Mesenchymal stem cell (in vitro differentiated cells and primary cell): ENCODE measurements at regions not wholly inside any gene's neighbourhood (a gene's known extent, or its start where the extent isn't known, plus 50 kb on each side); places are given as distances from the start of the nearest gene placed in this dataset.

ENCODE experiments used
- DNase-seq: peaks from one replicate; pipeline ENCODE4 v3.0.0-alpha.2; 2013
- H2AFZ ChIP-seq: one replicate; pipeline ENCODE4 v1.6.1; 2013; ENCODE audit warnings: low read depth, mild to moderate bottlenecking, control low read depth, inconsistent platforms, low read length, moderate library complexity
- H2AK5ac ChIP-seq: 2 replicates; pipeline ENCODE4 v1.6.1; 2013; ENCODE audit warnings: low read length, moderate library complexity, mild to moderate bottlenecking, inconsistent platforms; ENCODE audit not compliant: severe bottlenecking
- H2BK120ac ChIP-seq: one replicate; pipeline ENCODE4 v1.6.1; 2013; ENCODE audit warnings: low read depth, mild to moderate bottlenecking, inconsistent platforms, low read length, moderate library complexity
- H2BK12ac ChIP-seq, 2 experiments: one replicate each; pipeline ENCODE4 v1.6.1; 2013; ENCODE audit warnings: inconsistent platforms in 2 of 2, low read length in 2 of 2, mild to moderate bottlenecking in 2 of 2, moderate library complexity in 2 of 2, control low read depth in 1 of 2
- H2BK15ac ChIP-seq: one replicate; pipeline ENCODE4 v1.6.1; 2013; ENCODE audit warnings: mild to moderate bottlenecking, low read depth, inconsistent platforms; ENCODE audit not compliant: poor library complexity, severe bottlenecking
- H2BK5ac ChIP-seq: 2 replicates; pipeline ENCODE4 v1.6.1; 2013; ENCODE audit warnings: low read depth, mild to moderate bottlenecking, low read length, control low read depth, inconsistent platforms; ENCODE audit not compliant: poor library complexity, severe bottlenecking
- H3K14ac ChIP-seq, 2 experiments: one replicate each; pipeline ENCODE4 v1.6.1; 2013; ENCODE audit warnings: inconsistent platforms in 2 of 2, low read length in 2 of 2, control low read depth in 1 of 2, mild to moderate bottlenecking in 1 of 2, moderate library complexity in 1 of 2
- H3K18ac ChIP-seq, 2 experiments: one replicate each; pipeline ENCODE4 v1.6.1; 2013; ENCODE audit warnings: inconsistent platforms in 2 of 2, low read length in 2 of 2, control low read depth in 1 of 2, low read depth in 1 of 2, mild to moderate bottlenecking in 1 of 2
- H3K23ac ChIP-seq, 2 experiments: one replicate each; pipeline ENCODE4 v1.6.1; 2013; ENCODE audit warnings: inconsistent platforms in 2 of 2, low read length in 2 of 2, mild to moderate bottlenecking in 2 of 2, moderate library complexity in 2 of 2, control low read depth in 1 of 2
- H3K27ac ChIP-seq: 2 replicates; pipeline ENCODE4 v1.5.1; 2013; ENCODE audit warnings: mild to moderate bottlenecking, moderate library complexity, low read length, control low read depth, inconsistent platforms; ENCODE audit not compliant: poor library complexity, severe bottlenecking
- H3K27me3 ChIP-seq, 2 experiments: 2 replicates each; pipeline versions ENCODE4 v1.6.1 to v1.7.0; 2013; ENCODE audit warnings: low read length in 2 of 2, mild to moderate bottlenecking in 2 of 2, moderate library complexity in 2 of 2, control low read depth in 1 of 2, inconsistent platforms in 1 of 2; ENCODE audit not compliant: control insufficient read depth in 1 of 2, insufficient read depth in 1 of 2
- H3K36me3 ChIP-seq, 2 experiments: 2 replicates each; pipeline versions ENCODE4 v1.6.1 to v1.7.0; 2013; ENCODE audit warnings: low read length in 2 of 2, control low read depth in 1 of 2, inconsistent platforms in 1 of 2, low read depth in 1 of 2, mild to moderate bottlenecking in 1 of 2; ENCODE audit not compliant: insufficient read depth in 2 of 2, control insufficient read depth in 1 of 2
- H3K4ac ChIP-seq, 2 experiments: one replicate each; pipeline ENCODE4 v1.6.1; 2013; ENCODE audit warnings: inconsistent platforms in 2 of 2, low read length in 2 of 2, mild to moderate bottlenecking in 2 of 2, moderate library complexity in 2 of 2, control low read depth in 1 of 2, low read depth in 1 of 2
- H3K4me1 ChIP-seq: 2 replicates; pipeline ENCODE4 v1.6.1; 2013; ENCODE audit warnings: low read depth, low read length, control low read depth; ENCODE audit not compliant: control insufficient read depth, insufficient read depth
- H3K4me2 ChIP-seq: 2 replicates; pipeline ENCODE4 v1.6.1; 2013; ENCODE audit warnings: low read length, mild to moderate bottlenecking, inconsistent platforms; ENCODE audit not compliant: poor library complexity, severe bottlenecking
- H3K4me3 ChIP-seq, 2 experiments: 2 replicates each; pipeline versions ENCODE4 v1.5.1 to v1.7.0; 2013; ENCODE audit warnings: low read length in 2 of 2, mild to moderate bottlenecking in 2 of 2, control low read depth in 1 of 2, low read depth in 1 of 2; ENCODE audit not compliant: insufficient read depth in 1 of 2
- H3K79me1 ChIP-seq: replicated peaks from 2 replicates; pipeline ENCODE4 v1.6.1; 2013; ENCODE audit warnings: mild to moderate bottlenecking, control low read depth, low read length, inconsistent platforms; ENCODE audit not compliant: poor library complexity, severe bottlenecking
- H3K9ac ChIP-seq: 2 replicates; pipeline ENCODE4 v1.7.0; 2013; ENCODE audit warnings: mild to moderate bottlenecking, low read length, moderate library complexity
- H3K9me3 ChIP-seq: 2 replicates; pipeline ENCODE4 v1.7.0; 2013; ENCODE audit warnings: mild to moderate bottlenecking, low read length; ENCODE audit not compliant: control insufficient read depth
- H4K8ac ChIP-seq: one replicate; pipeline ENCODE4 v1.6.1; 2013; ENCODE audit warnings: inconsistent platforms, mild to moderate bottlenecking, low read length, moderate library complexity
- H4K91ac ChIP-seq: one replicate; pipeline ENCODE4 v1.6.1; 2013; ENCODE audit warnings: mild to moderate bottlenecking, low read length, inconsistent platforms
- WGBS: methylation state at CpG from one replicate; pipeline ENCODE4 v1.1.7; 2013; ENCODE audit warnings: mixed read lengths; 5-methylcytosine and 5-hydroxymethylcytosine counted together

DNA sequence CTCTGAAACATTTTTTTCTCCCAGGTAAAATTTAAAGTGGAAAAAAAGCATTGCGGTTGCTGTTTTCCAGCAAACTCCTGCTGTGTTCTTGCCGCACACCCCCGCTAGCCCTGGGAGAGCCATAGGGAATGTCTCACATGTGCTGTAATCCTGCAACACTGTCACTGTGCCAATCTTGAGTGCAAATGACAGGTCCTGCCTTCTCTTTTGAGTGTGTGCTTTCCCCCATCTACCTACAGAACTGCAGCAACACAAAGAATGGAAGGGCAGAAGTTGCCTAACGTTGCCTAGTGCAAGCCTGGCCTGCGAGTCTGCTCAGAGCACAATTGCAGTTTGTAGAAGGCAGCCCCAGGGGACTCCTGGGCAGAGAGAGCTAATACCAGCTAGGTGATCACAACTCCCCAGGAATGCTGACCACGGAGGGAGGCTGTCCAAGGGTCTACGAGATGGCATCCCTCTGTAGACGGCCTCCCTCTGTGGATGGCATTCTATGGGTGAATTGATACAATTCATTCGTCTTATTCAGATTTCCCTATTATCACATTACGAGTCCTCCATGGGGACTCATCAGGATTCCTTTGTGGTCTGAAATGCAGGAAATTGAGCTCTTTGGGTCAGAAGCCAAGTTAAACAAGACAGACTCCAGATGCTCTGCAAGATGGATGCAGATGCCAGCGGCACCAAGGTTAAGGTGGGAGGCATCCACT is 172.6 kb upstream of the S1PR3 start:
- H2BK5ac ChIP-seq: no peak overlapping the region
- peak; percentile 59 for DNase-seq
- H2BK15ac ChIP-seq: peak overlapping the region; percentile 36
- no peak overlapping the region for H3K23ac ChIP-seq
- no peak overlapping the region for H2AK5ac ChIP-seq
- H3K9ac ChIP-seq: no peak overlapping the region
- no peak overlapping the region for H2BK120ac ChIP-seq
- H3K4me3 ChIP-seq: no peak overlapping the region
- H3K36me3 ChIP-seq: no peaks in the 10 kb centered on the region
- peaks cover 22% of the 10 kb centered on the region for H3K4me1 ChIP-seq
- H3K18ac ChIP-seq: peak overlapping the region; percentile 55 to 87
- H4K91ac ChIP-seq: peak overlapping the region; percentile 70
- no peaks in the 10 kb centered on the region for H3K9me3 ChIP-seq
- no peak overlapping the region for H2AFZ ChIP-seq
- peaks cover 3 to 5% of the 10 kb centered on the region in 2 experiments for H3K27me3 ChIP-seq
- H3K27ac ChIP-seq: peak overlapping the region; percentile 52
- H2BK12ac ChIP-seq: peak overlapping the region; percentile 69 to 97
- H3K4me2 ChIP-seq: peak overlapping the region; percentile 4
- H3K4ac ChIP-seq: peak overlapping the region; percentile 6 to 88
- H3K79me1 ChIP-seq: no peaks in the 10 kb centered on the region
- no peak overlapping the region for H3K14ac ChIP-seq
- WGBS: 41% methylated on average over 8 of the region's 11 CpGs
- H4K8ac ChIP-seq: peak overlapping the region; percentile 74

DNA sequence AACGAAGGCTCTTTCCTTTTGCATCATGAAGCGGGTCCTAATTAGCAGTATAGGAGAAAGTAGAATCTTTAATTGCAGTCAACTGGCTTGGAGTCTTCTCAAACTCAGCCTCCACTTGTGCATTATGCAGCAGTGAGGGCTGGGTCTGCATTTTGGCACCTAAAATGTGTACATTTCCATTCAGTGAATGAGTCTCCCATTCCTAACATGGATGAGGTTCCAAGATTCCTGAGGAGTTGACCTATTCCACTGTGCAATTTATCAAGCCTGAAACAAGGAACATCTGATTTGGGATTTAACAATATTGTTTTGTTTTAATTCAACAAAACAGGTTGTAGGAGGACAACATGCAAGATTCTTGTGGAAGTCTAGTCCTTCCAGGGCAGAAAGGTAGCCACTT is 171.8 kb upstream of the S1PR3 start:
- Histone ChIP-seq H2BK12ac (peak overlapping the region in 1 of 2 experiments; percentile 70), H2BK5ac (no peak overlapping the region), H3K36me3 (no peaks in the 10 kb centered on the region), H3K27me3 (peaks cover 3 to 8% of the 10 kb centered on the region in 2 experiments), H3K4me1 (peaks cover 22% of the 10 kb centered on the region), H3K9ac (no peak overlapping the region), H4K8ac (no peak overlapping the region), H2BK15ac (no peak overlapping the region), H2AFZ (no peak overlapping the region), H2AK5ac (no peak overlapping the region), H3K18ac (peak overlapping the region in 1 of 2 experiments; percentile 28), H4K91ac (no peak overlapping the region), H3K4me2 (no peak overlapping the region), H3K4ac (peak overlapping the region in 1 of 2 experiments; percentile 50), H3K14ac (no peak overlapping the region), H2BK120ac (no peak overlapping the region), H3K4me3 (no peak overlapping the region), H3K9me3 (no peaks in the 10 kb centered on the region), H3K27ac (peak overlapping the region; percentile 52), H3K23ac (no peak overlapping the region), H3K79me1 (no peaks in the 10 kb centered on the region)
- 93% methylated on average over 2 of the region's 2 CpGs for WGBS
- DNase-seq: no peak

DNA sequence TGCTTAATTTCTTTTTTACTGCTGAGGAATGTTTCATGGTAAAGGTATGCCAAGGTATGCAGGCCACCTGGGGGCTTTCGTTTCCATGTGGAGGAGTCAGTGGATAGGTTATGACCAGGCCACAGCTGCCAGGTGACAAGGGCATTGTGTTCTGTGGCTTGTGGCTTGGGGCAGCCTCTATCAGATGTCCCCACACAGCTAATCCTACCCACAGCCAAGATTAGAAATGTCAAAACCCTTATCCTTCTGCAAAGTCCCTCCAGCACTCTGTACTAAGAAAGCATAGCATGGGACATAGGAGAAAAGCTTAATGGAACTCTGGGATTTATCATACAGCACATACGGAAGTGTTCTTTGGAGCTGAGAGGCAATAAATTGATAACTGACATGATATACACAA is 171.2 kb upstream of the S1PR3 start:
- Histone ChIP-seq H2BK120ac (no peak overlapping the region), H3K27me3 (peaks cover 3 to 8% of the 10 kb centered on the region in 2 experiments), H4K91ac (no peak overlapping the region), H3K9ac (no peak overlapping the region), H3K9me3 (no peaks in the 10 kb centered on the region), H3K23ac (no peak overlapping the region), H4K8ac (no peak overlapping the region), H3K18ac (peak overlapping the region in 1 of 2 experiments; percentile 34), H3K27ac (no peak overlapping the region), H3K4me2 (no peak overlapping the region), H2AFZ (no peak overlapping the region), H3K4me1 (peaks cover 18% of the 10 kb centered on the region), H3K14ac (no peak overlapping the region), H3K4me3 (no peak overlapping the region), H3K36me3 (no peaks in the 10 kb centered on the region), H3K79me1 (no peaks in the 10 kb centered on the region), H2BK15ac (no peak overlapping the region), H2BK12ac (peak overlapping the region in 1 of 2 experiments; percentile 12), H3K4ac (no peak overlapping the region), H2AK5ac (no peak overlapping the region), H2BK5ac (no peak overlapping the region)
- peak; percentile 32 for DNase-seq
- WGBS: 83% methylated on average over 1 of the region's 2 CpGs

DNA sequence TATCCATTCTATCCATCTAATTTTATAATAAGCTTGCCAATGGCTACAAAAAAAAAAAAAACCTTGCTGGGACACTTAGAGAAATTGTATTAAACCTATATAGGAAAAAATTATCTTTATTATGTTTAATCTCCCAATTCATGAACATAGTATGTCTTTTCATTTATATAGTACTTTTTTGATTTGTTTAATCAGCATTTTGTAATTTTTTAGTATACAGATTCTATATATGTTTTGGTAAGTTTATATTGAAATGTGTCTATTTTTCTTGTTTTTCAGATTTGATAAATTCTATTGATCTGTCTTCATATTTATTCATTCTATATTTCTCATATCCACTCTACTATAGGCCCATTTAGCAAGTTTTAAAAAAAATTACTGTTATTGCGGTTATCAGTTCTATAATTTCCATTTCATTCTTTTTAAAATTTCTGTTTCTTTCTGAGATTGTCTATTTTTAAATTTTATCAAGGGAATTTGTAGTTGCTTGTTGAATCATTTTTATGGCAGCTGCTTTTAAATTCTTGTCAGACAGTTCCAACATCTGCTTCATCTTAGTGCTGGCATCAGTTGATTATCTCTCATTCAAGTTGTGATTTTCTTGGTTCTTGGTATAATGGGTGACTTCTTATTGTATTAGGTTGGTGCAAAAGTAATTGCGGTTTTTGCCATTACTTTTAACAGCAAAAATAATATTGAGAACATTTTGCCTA is 170.1 kb upstream of the S1PR3 start:
- H3K9ac ChIP-seq: no peak overlapping the region
- WGBS: no CpG with 5 or more reads among the region's 2 CpGs

More for the DNA sequence above, 170.1 kb upstream of the S1PR3 start:
- H3K4me3 ChIP-seq: no peak overlapping the region
- no peaks in the 10 kb centered on the region for H3K36me3 ChIP-seq
- H4K91ac ChIP-seq: no peak overlapping the region
- no peak overlapping the region for H2BK5ac ChIP-seq
- H2BK120ac ChIP-seq: no peak overlapping the region
- no peak overlapping the region for H3K23ac ChIP-seq
- no peak overlapping the region for H3K4ac ChIP-seq
- no peak overlapping the region for H4K8ac ChIP-seq
- H3K9me3 ChIP-seq: no peaks in the 10 kb centered on the region
- no peak overlapping the region for H3K14ac ChIP-seq
- no peak overlapping the region for H2BK15ac ChIP-seq
- H3K18ac ChIP-seq: no peak overlapping the region
- no peak overlapping the region for H3K4me2 ChIP-seq
- H2AFZ ChIP-seq: no peak overlapping the region
- no peak overlapping the region for H2BK12ac ChIP-seq
- peaks cover 14% of the 10 kb centered on the region for H3K4me1 ChIP-seq
- no peak for DNase-seq
- H2AK5ac ChIP-seq: no peak overlapping the region
- peaks cover 3 to 8% of the 10 kb centered on the region in 2 experiments for H3K27me3 ChIP-seq
- H3K27ac ChIP-seq: no peak overlapping the region
- H3K79me1 ChIP-seq: no peaks in the 10 kb centered on the region
